ENCODE measurements at regions not wholly inside any gene's neighbourhood (a gene's known extent, or its start where the extent isn't known, plus 50 kb on each side); places are given as distances from the start of the nearest gene placed in this dataset.

GRCh38 chr10:123306290-123306689 is 152.1 kb downstream of the BUB3 start:
- CTCF ChIA-PET (ENCODE audit: partially characterized antibody) = interaction anchor here (1.6 to 1.7 kb wide), 2 partner anchors 12 to 34 kb away, joined by 4 to 5 read pairs; no protein-coding TSS in a partner anchor
- Histone ChIP-seq H3K36me3 (ENCODE audit: insufficient read depth, low read length) (no peaks in the 10 kb centered on the region), H3K9me3 (ENCODE audit: control insufficient read depth in 1 of 2, low read length in 2 of 2) (no peaks in the 10 kb centered on the region), H3K4me1 (ENCODE audit: insufficient read depth, low read length) (no peaks in the 10 kb centered on the region), H3K27me3 (ENCODE audit: insufficient read depth, low read length) (no peaks in the 10 kb centered on the region), H3K27ac (ENCODE audit: low read depth, low read length) (no peak overlapping the region), H3K4me3 (ENCODE audit: low read length in 2 of 2) (no peak overlapping the region)
- H3K36me3 Mint-ChIP-seq = no peaks in the 10 kb centered on the region
- H3K4me1 Mint-ChIP-seq = no peaks in the 10 kb centered on the region
- H3K27me3 Mint-ChIP-seq = peaks cover 0 to 2% of the 10 kb centered on the region in 2 donors
- DNase-seq = no peak
- H3K4me3 Mint-ChIP-seq = no peak overlapping the region
- intact Hi-C loops (cut with micrococcal nuclease) = no loop called here
- H3K27ac Mint-ChIP-seq = no peak overlapping the region
- POLR2A ChIA-PET (ENCODE audit: partially characterized antibody) = no interaction called here
- H3K9me3 Mint-ChIP-seq = peaks cover 0 to 3% (median 0%) of the 10 kb centered on the region in 8 donors

GRCh38 chr10:123309731-123310130 is 155.5 kb downstream of the BUB3 start:
- no peak overlapping the region for H3K4me3 Mint-ChIP-seq
- no peak for DNase-seq
- Histone ChIP-seq H3K9me3 (ENCODE audit: control insufficient read depth in 1 of 2, low read length in 2 of 2) (no peaks in the 10 kb centered on the region), H3K4me1 (ENCODE audit: insufficient read depth, low read length) (no peaks in the 10 kb centered on the region), H3K27ac (ENCODE audit: low read depth, low read length) (no peak overlapping the region), H3K4me3 (ENCODE audit: low read length in 2 of 2) (no peak overlapping the region), H3K36me3 (ENCODE audit: insufficient read depth, low read length) (no peaks in the 10 kb centered on the region), H3K27me3 (ENCODE audit: insufficient read depth, low read length) (no peaks in the 10 kb centered on the region)
- no peak overlapping the region for H3K27ac Mint-ChIP-seq
- H3K9me3 Mint-ChIP-seq = no peaks in the 10 kb centered on the region
- no peaks in the 10 kb centered on the region for H3K4me1 Mint-ChIP-seq
- intact Hi-C loops (cut with micrococcal nuclease) = no loop called here
- H3K27me3 Mint-ChIP-seq = no peaks in the 10 kb centered on the region
- ChIA-PET CTCF (ENCODE audit: partially characterized antibody) (interaction anchor here (1.2 kb wide), 1 partner anchor 9 kb away, joined by 3 read pairs; no protein-coding TSS in a partner anchor), POLR2A (ENCODE audit: partially characterized antibody) (no interaction called here)
- no peaks in the 10 kb centered on the region for H3K36me3 Mint-ChIP-seq

GRCh38 chr10:123316776-123317175 is 162.6 kb downstream of the BUB3 start:
- CTCF ChIA-PET (ENCODE audit: partially characterized antibody) = no interaction called here
- no peaks in the 10 kb centered on the region for H3K4me1 Mint-ChIP-seq
- H3K36me3 Mint-ChIP-seq = no peaks in the 10 kb centered on the region
- POLR2A ChIA-PET (ENCODE audit: partially characterized antibody) = no interaction called here
- H3K27ac ChIP-seq (ENCODE audit: low read depth, low read length) = no peak overlapping the region
- H3K4me3 Mint-ChIP-seq = no peak overlapping the region
- DNase-seq = no peak
- no peaks in the 10 kb centered on the region for H3K9me3 ChIP-seq (ENCODE audit: control insufficient read depth in 1 of 2, low read length in 2 of 2)
- no peak overlapping the region for H3K4me3 ChIP-seq (ENCODE audit: low read length in 2 of 2)
- no peaks in the 10 kb centered on the region for H3K4me1 ChIP-seq (ENCODE audit: insufficient read depth, low read length)
- no peaks in the 10 kb centered on the region for H3K27me3 ChIP-seq (ENCODE audit: insufficient read depth, low read length)
- intact Hi-C loops (cut with micrococcal nuclease) = no loop called here
- no peaks in the 10 kb centered on the region for H3K27me3 Mint-ChIP-seq
- H3K27ac Mint-ChIP-seq = peak overlapping the region in 1 of 7 donors; percentile 25
- no peaks in the 10 kb centered on the region for H3K36me3 ChIP-seq (ENCODE audit: insufficient read depth, low read length)
- H3K9me3 Mint-ChIP-seq = no peaks in the 10 kb centered on the region

- CTCF ChIA-PET (ENCODE audit: partially characterized antibody) = interaction anchor here (2.1 kb wide), 1 partner anchor 12 kb away, joined by 5 read pairs; no protein-coding TSS in a partner anchor
- H3K9me3 Mint-ChIP-seq = no peaks in the 10 kb centered on the region
Measured at GRCh38 chr10:123318516-123318915, 164.3 kb downstream of the BUB3 start.

GRCh38 chr10:123320091-123320490 is 165.9 kb downstream of the BUB3 start:
- H3K4me1 Mint-ChIP-seq = no peaks in the 10 kb centered on the region
- peaks cover 0 to 6% of the 10 kb centered on the region in 2 donors for H3K36me3 Mint-ChIP-seq
- POLR2A ChIA-PET (ENCODE audit: partially characterized antibody) = no interaction called here
- H3K27ac Mint-ChIP-seq = no peak overlapping the region
- Histone ChIP-seq H3K4me3 (ENCODE audit: low read length in 2 of 2) (no peak overlapping the region), H3K27me3 (ENCODE audit: insufficient read depth, low read length) (no peaks in the 10 kb centered on the region), H3K36me3 (ENCODE audit: insufficient read depth, low read length) (no peaks in the 10 kb centered on the region), H3K9me3 (ENCODE audit: control insufficient read depth in 1 of 2, low read length in 2 of 2) (no peaks in the 10 kb centered on the region), H3K27ac (ENCODE audit: low read depth, low read length) (no peak overlapping the region), H3K4me1 (ENCODE audit: insufficient read depth, low read length) (no peaks in the 10 kb centered on the region)
- CTCF ChIA-PET (ENCODE audit: partially characterized antibody) = no interaction called here
- no peaks in the 10 kb centered on the region for H3K27me3 Mint-ChIP-seq
- DNase-seq = no peak
- H3K4me3 Mint-ChIP-seq = no peak overlapping the region
- peaks cover 0 to under 1% (median 0%) of the 10 kb centered on the region in 8 donors for H3K9me3 Mint-ChIP-seq
- intact Hi-C loops (cut with micrococcal nuclease) = no loop called here

More at GRCh38 chr10:123318516-123318915, 164.3 kb downstream of the BUB3 start:
- Histone ChIP-seq H3K27me3 (ENCODE audit: insufficient read depth, low read length) (no peaks in the 10 kb centered on the region), H3K9me3 (ENCODE audit: control insufficient read depth in 1 of 2, low read length in 2 of 2) (no peaks in the 10 kb centered on the region), H3K27ac (ENCODE audit: low read depth, low read length) (no peak overlapping the region), H3K36me3 (ENCODE audit: insufficient read depth, low read length) (no peaks in the 10 kb centered on the region), H3K4me1 (ENCODE audit: insufficient read depth, low read length) (no peaks in the 10 kb centered on the region), H3K4me3 (ENCODE audit: low read length in 2 of 2) (no peak overlapping the region)
- DNase-seq = no peak
- Mint-ChIP-seq H3K27me3 (no peaks in the 10 kb centered on the region), H3K27ac (no peak overlapping the region), H3K4me1 (no peaks in the 10 kb centered on the region), H3K36me3 (no peaks in the 10 kb centered on the region), H3K4me3 (no peak overlapping the region)
- intact Hi-C loops (cut with micrococcal nuclease) = no loop called here
- POLR2A ChIA-PET (ENCODE audit: partially characterized antibody) = no interaction called here

- Histone ChIP-seq H3K27me3 (ENCODE audit: insufficient read depth, low read length) (no peaks in the 10 kb centered on the region), H3K9me3 (ENCODE audit: control insufficient read depth in 1 of 2, low read length in 2 of 2) (peaks cover 0 to 6% of the 10 kb centered on the region in 2 donors), H3K4me1 (ENCODE audit: insufficient read depth, low read length) (no peaks in the 10 kb centered on the region), H3K36me3 (ENCODE audit: insufficient read depth, low read length) (no peaks in the 10 kb centered on the region), H3K27ac (ENCODE audit: low read depth, low read length) (no peak overlapping the region), H3K4me3 (ENCODE audit: low read length in 2 of 2) (no peak overlapping the region)
- ChIA-PET POLR2A (ENCODE audit: partially characterized antibody) (no interaction called here), CTCF (ENCODE audit: partially characterized antibody) (no interaction called here)
- H3K4me3 Mint-ChIP-seq = no peak overlapping the region
- H3K27me3 Mint-ChIP-seq = peaks cover 0 to 1% of the 10 kb centered on the region in 2 donors
- no peaks in the 10 kb centered on the region for H3K4me1 Mint-ChIP-seq
- H3K36me3 Mint-ChIP-seq = peaks cover 6 to 38% of the 10 kb centered on the region in 2 donors
- DNase-seq = no peak
- H3K27ac Mint-ChIP-seq = no peak overlapping the region
- peaks cover 2 to 16% (median 14%) of the 10 kb centered on the region in 8 donors for H3K9me3 Mint-ChIP-seq
- intact Hi-C loops (cut with micrococcal nuclease) = no loop called here
Measured at GRCh38 chr10:123323884-123324283, 169.7 kb downstream of the BUB3 start.

- H3K27me3 Mint-ChIP-seq = peaks cover 0 to 7% of the 10 kb centered on the region in 2 donors
- ChIA-PET POLR2A (ENCODE audit: partially characterized antibody) (no interaction called here), CTCF (ENCODE audit: partially characterized antibody) (no interaction called here)
- Histone ChIP-seq H3K4me3 (ENCODE audit: low read length in 2 of 2) (no peak overlapping the region), H3K4me1 (ENCODE audit: insufficient read depth, low read length) (no peaks in the 10 kb centered on the region), H3K9me3 (ENCODE audit: control insufficient read depth in 1 of 2, low read length in 2 of 2) (peaks cover 0 to 6% of the 10 kb centered on the region in 2 donors), H3K36me3 (ENCODE audit: insufficient read depth, low read length) (no peaks in the 10 kb centered on the region), H3K27ac (ENCODE audit: low read depth, low read length) (no peak overlapping the region), H3K27me3 (ENCODE audit: insufficient read depth, low read length) (no peaks in the 10 kb centered on the region)
- intact Hi-C loops (cut with micrococcal nuclease) = no loop called here
- no peak for DNase-seq
- no peaks in the 10 kb centered on the region for H3K4me1 Mint-ChIP-seq
- no peak overlapping the region for H3K27ac Mint-ChIP-seq
- peaks cover 6 to 42% of the 10 kb centered on the region in 2 donors for H3K36me3 Mint-ChIP-seq
- no peak overlapping the region for H3K4me3 Mint-ChIP-seq
- H3K9me3 Mint-ChIP-seq = peaks cover 2 to 16% (median 14%) of the 10 kb centered on the region in 8 donors
Measured at GRCh38 chr10:123325663-123326190, 171.5 kb downstream of the BUB3 start.
